ENCODE measurements at regions not wholly inside any gene's neighbourhood (a gene's known extent, or its start where the extent isn't known, plus 50 kb on each side); places are given as distances from the start of the nearest gene placed in this dataset.
"Not testable (repeated sequence)": the region's sequence is repeated elsewhere in the genome, so short reads cannot be mapped to it uniquely, and the experiment has no call there.

- H3T11ph ChIP-seq (ENCODE audit: low read length); H3K36me3 Mint-ChIP-seq (ENCODE audit: insufficient read depth in 1 of 3, low read depth in 3 of 3); H3K14ac ChIP-seq (ENCODE audit: insufficient read depth, low read length); H3K23ac ChIP-seq (ENCODE audit: insufficient read length, low read depth, low read length); H4K8ac ChIP-seq (replicated peaks; ENCODE audit: insufficient read length, low read depth, low read length); DNase-seq; H4K5ac ChIP-seq (ENCODE audit: insufficient read length, low read depth, low read length); H3K79me2 ChIP-seq (ENCODE audit: insufficient read depth, low read length); H2AK5ac ChIP-seq (ENCODE audit: insufficient read length, low read length); H3K4ac ChIP-seq (ENCODE audit: low read depth, low read length); H3K79me1 ChIP-seq (ENCODE audit: insufficient read depth, low read depth, low read length, poor library complexity, severe bottlenecking); H3K4me2 ChIP-seq (ENCODE audit: insufficient read depth, insufficient read length, low read length); H3K4me1 Mint-ChIP-seq; H3K4me3 Mint-ChIP-seq; H3K56ac ChIP-seq (ENCODE audit: insufficient read length, low read depth, low read length); H3K9me3 ChIP-seq (ENCODE audit: control insufficient read depth, low read depth, low read length); H4K91ac ChIP-seq (ENCODE audit: insufficient read length, low read depth, low read length); H2BK15ac ChIP-seq (ENCODE audit: low read depth, low read length); H2BK5ac ChIP-seq (ENCODE audit: insufficient read length, low read length); H3K9ac ChIP-seq (ENCODE audit: extremely low read depth, insufficient read length, low read length); H3K27ac Mint-ChIP-seq; H3K27ac ChIP-seq (ENCODE audit: insufficient read length, low read depth, low read length); H3K27me3 ChIP-seq (ENCODE audit: insufficient read depth, low read length); H4K20me1 ChIP-seq (ENCODE audit: control insufficient read depth, insufficient read depth, insufficient read length); H3K18ac ChIP-seq (ENCODE audit: insufficient read length, low read depth, low read length); H3K23me2 ChIP-seq (ENCODE audit: insufficient read length, low read depth, low read length, poor library complexity, severe bottlenecking); H3K4me1 ChIP-seq (ENCODE audit: insufficient read depth, low read length); H2AFZ ChIP-seq (ENCODE audit: low read length); H2BK12ac ChIP-seq (ENCODE audit: insufficient read length, low read depth, low read length); H2BK20ac ChIP-seq (ENCODE audit: low read depth, low read length, poor library complexity, severe bottlenecking); H2BK120ac ChIP-seq (ENCODE audit: low read depth, low read length, poor library complexity, severe bottlenecking); H3K27me3 Mint-ChIP-seq (ENCODE audit: low read depth): not testable (repeated sequence)
- H3K9me3 Mint-ChIP-seq = peaks cover 35 to 36% of the 10 kb centered on the region in 2 experiments
These were observed 485.5 kb downstream of the RPIA start for GRCh38 chr2:89177004-89177403.

- H4K20me1 ChIP-seq (ENCODE audit: control insufficient read depth, insufficient read depth, insufficient read length); H3K79me2 ChIP-seq (ENCODE audit: insufficient read depth, low read length); DNase-seq; H3K27me3 ChIP-seq (ENCODE audit: insufficient read depth, low read length); H3K9ac ChIP-seq (ENCODE audit: extremely low read depth, insufficient read length, low read length); H3K27me3 Mint-ChIP-seq (ENCODE audit: low read depth); H3K79me1 ChIP-seq (ENCODE audit: insufficient read depth, low read depth, low read length, poor library complexity, severe bottlenecking); H3K56ac ChIP-seq (ENCODE audit: insufficient read length, low read depth, low read length); H3K4me1 ChIP-seq (ENCODE audit: insufficient read depth, low read length); H3K4me3 Mint-ChIP-seq; H3K27ac ChIP-seq (ENCODE audit: insufficient read length, low read depth, low read length); H2BK120ac ChIP-seq (ENCODE audit: low read depth, low read length, poor library complexity, severe bottlenecking); H4K8ac ChIP-seq (replicated peaks; ENCODE audit: insufficient read length, low read depth, low read length); H3K27ac Mint-ChIP-seq; H2AK5ac ChIP-seq (ENCODE audit: insufficient read length, low read length); H2BK15ac ChIP-seq (ENCODE audit: low read depth, low read length); H3K4me1 Mint-ChIP-seq; H2BK12ac ChIP-seq (ENCODE audit: insufficient read length, low read depth, low read length); H3K14ac ChIP-seq (ENCODE audit: insufficient read depth, low read length); H4K91ac ChIP-seq (ENCODE audit: insufficient read length, low read depth, low read length); H2BK5ac ChIP-seq (ENCODE audit: insufficient read length, low read length); H3K18ac ChIP-seq (ENCODE audit: insufficient read length, low read depth, low read length); H3K4ac ChIP-seq (ENCODE audit: low read depth, low read length); H2BK20ac ChIP-seq (ENCODE audit: low read depth, low read length, poor library complexity, severe bottlenecking); H2AFZ ChIP-seq (ENCODE audit: low read length); H3K9me3 ChIP-seq (ENCODE audit: control insufficient read depth, low read depth, low read length); H3T11ph ChIP-seq (ENCODE audit: low read length); H3K4me2 ChIP-seq (ENCODE audit: insufficient read depth, insufficient read length, low read length); H4K5ac ChIP-seq (ENCODE audit: insufficient read length, low read depth, low read length); H3K23me2 ChIP-seq (ENCODE audit: insufficient read length, low read depth, low read length, poor library complexity, severe bottlenecking); H3K23ac ChIP-seq (ENCODE audit: insufficient read length, low read depth, low read length): not testable (repeated sequence)
- H3K36me3 Mint-ChIP-seq (ENCODE audit: insufficient read depth in 1 of 3, low read depth in 3 of 3) = peaks cover 0 to 14% (median 0%) of the 10 kb centered on the region in 3 experiments; a peak in 2 of 7 replicates
- WGBS (ENCODE audit: extremely low coverage, insufficient read length, low lambda C conversion rate) = no CpG with 5 or more reads among the region's 4 CpGs
- peaks cover 48 to 49% of the 10 kb centered on the region in 2 experiments for H3K9me3 Mint-ChIP-seq
These were observed 490.7 kb downstream of the RPIA start for GRCh38 chr2:89182221-89182620.
